ENCODE measurements at regions not wholly inside any gene's neighbourhood (a gene's known extent, or its start where the extent isn't known, plus 50 kb on each side); places are given as distances from the start of the nearest gene placed in this dataset.
"Not testable (repeated sequence)": the region's sequence is repeated elsewhere in the genome, so short reads cannot be mapped to it uniquely, and the experiment has no call there.

DNA sequence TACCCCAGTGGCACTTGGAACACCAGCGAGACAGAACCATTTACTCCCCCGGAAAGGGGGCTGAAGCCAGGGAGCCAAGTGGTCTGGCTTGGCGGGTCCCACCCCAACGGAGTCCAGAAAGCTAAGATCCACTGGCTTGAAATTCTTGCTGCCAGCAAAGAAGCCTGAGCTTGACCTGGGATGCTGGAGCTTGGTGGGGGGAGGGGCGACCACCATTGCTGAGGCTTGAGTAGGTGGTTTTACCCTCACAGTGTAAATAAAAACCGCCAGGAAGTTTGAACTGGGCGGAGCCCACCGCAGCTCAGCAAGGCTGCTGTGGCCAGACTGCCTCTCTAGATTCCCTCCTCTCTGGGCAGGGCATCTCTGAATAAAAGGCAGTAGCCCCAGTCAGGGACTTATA, 62.8 kb downstream of the RPS24 start:
- DNase-seq (ENCODE audit: low spot score) = not testable (repeated sequence)

DNA sequence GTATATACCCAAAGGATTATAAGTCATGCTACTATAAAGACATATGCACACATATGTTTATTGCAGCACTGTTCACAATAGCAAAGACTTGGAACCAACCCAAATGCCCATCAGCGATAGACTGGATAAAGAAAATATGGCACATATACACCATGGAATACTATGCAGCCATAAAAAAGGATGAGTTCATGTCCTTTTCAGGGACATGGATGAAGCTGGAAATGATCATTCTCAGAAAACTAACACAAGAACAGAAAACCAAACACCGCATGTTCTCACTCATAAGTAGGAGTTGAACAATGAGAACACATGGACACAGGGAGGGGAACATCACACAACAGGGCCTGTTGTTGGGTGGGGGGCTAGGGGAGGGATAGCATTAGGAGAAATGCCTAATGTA, 68.9 kb downstream of the RPS24 start:
- DNase-seq (ENCODE audit: low spot score) = not testable (repeated sequence)

DNA sequence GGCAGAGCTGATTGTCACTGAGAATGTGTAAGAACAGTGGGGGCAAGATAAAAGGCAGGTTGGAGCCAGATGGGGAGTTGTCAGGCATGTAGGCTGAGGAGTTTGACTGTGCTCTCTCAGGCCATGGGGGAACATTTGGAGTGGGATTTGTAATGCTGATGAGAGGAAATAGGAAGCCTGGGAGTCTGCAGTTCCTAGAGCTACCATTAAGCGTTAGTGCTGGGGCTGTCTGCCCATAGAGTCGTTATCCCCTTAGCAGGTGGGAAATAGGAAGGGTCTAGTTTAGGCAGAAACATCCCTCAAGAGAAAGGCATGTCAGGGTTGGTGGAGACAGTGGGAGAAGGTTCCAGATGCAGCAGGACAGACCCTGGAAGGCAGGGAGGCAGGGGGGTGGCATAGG, 75.5 kb downstream of the RPS24 start:
- no peak for DNase-seq (ENCODE audit: low spot score)

DNA sequence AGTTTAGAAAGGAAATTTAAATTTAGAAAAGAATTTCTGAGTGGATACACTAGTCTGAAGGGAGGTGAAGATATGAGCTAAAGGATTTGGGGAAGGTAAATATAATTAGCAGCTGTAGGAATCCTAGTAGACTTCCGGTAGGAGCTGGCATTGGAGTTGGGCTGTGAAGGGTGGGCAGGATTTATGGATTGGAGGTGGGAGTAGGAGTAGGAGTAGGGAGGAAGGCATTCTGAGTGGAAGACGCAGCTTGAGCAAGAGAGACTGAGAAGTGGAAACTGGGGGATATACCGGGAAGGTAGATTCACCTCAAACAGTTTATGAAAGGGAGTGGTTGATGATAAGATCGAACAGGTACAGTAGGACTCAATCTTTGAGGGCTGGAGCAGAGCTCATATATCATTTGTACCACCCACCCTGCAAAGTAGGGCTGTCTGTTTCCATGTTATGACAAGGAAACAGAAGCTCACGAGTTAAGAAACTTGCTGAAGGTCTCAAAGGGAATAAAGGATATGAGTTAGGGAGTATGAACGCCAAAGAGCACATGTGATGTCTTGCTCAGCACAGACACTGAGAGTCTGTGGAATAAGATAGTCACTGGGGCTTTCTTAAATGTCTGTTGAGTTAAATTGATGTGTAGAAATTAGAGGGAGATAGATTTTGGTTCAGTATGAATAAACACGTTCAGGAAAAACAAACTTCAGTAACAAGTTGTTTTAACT, 81.6 kb downstream of the RPS24 start:
- DNase-seq (ENCODE audit: low spot score) = no peak

DNA sequence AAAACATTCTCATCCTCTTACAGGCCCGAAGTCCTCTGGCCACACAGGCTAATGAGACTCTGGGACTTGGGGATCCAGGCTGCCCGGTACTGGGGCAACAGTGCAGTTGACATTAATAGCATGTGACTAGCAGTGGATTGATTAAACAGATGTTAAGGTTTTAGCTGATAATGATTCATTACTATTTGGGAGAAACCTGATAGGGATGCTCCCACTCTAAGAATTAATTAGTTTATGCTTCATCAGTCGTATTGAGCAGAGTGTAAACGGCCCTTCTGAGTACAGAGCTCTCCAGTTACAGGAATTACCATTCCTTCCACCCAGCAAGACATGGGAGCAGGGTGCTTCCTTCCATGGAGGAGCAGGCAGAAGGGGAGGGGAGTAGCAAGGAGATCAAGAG, 82.7 kb downstream of the RPS24 start:
- no peak for DNase-seq (ENCODE audit: low spot score)

DNA sequence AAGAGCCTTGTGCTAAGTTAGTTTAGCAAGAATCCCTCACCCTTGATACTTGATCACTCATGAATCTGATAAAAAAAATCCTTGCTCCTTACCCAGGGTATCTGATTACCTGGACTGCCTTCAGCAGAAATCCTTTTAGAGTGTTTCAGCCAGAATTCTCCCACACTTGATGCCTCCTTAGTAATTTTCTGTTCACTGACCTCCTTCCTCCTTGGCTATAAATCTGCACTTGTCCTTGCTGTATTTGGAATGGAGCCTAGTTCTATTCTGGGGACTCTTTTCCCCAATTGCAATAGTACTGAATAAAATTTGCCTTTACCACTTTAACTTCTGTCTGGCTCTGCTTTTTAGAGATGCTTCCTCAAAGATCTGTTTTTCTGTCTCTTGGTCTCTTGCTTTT, 84.9 kb downstream of the RPS24 start:
- DNase-seq (ENCODE audit: low spot score) = no peak

DNA sequence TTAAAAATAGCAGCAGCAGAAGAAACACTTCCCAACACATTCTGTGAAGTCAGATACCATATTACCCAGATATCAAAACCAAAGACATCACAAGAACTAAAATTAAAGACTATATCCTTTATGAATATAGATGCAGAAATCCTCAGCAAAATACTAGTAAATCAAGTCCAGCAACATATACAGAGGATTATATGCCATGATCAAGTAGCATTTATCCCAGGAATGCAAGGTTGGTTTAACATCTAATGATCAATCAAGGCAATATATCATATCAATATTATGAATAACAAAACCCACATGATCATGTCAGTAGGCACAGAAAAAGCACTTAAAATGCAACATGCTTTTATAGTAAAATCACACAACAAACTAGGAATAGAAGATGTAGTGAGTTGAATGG, 88.1 kb downstream of the RPS24 start:
- no peak for DNase-seq (ENCODE audit: low spot score)

DNA sequence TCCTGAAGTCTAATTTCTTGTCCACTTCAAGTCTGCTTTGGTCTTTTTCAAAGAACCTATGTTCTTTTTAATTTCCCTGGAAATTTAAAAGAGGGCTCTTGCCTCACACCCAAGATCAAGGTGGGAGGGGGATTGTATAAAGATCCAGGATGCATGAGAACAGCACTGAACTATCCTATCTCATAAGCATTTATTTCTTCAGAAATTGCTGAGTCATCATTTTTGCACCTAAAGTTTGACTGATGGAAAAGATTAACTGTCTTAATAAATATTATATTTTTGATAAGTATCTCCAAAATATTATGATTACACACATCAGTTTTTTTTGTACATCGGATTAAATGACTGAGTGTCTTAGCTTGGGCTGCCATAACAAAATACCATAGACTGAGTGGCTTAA, 90.5 kb downstream of the RPS24 start:
- DNase-seq (ENCODE audit: low spot score) = no peak

DNA sequence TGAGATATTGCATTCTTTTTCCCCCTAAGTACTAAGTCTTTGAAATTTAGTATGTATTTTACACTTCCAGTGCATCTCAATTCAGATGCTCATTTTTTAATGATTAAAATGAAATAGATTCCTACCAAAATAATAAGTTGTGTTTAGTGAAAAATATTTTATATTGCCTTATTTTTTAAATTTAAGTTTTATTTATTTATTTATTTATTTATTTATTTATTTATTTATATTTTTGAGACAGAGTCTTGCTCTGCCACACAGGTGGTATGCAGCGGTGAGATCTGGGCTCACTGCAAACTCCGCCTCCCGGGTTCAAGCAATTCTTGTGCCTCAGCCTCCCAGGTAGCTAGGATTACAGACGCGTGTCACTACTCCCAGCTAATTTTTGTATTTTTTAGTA, 95.5 kb downstream of the RPS24 start:
- DNase-seq (ENCODE audit: low spot score) = no peak

DNA sequence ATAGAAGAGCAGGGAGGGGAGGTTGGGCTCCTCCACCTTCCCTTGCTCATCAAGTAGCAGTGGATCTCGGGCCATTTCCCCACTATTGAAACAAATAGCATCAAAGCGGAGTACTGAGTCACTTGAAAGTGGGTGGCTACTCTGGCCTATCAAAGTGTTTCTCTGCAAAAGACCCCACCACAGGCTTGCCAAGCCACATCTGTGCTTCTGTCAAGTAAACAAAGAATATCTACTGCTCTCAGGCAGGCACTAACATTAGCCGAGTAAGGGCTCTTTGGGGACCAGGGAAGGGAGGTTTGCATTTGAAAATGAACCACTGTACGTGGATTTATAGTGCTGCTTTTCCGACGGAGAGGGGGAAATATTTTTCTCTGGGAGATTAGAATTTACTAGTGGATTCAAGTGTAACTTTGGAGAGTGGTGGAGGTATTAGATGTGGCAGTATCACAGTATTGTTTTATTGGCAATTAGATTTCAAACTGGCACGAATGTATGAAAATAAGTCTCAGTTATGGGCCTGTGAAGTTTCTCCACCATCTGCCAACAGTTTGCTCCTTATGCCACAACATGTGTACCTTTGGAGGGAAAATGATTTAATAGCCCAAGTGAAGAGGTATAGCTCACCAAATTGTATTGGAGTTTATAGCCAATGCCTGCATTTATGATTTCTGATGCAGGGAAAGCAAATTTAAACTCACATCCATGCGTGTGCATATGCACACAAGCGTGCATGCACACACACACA, 97.5 kb downstream of the RPS24 start:
- no peak for DNase-seq (ENCODE audit: low spot score)

DNA sequence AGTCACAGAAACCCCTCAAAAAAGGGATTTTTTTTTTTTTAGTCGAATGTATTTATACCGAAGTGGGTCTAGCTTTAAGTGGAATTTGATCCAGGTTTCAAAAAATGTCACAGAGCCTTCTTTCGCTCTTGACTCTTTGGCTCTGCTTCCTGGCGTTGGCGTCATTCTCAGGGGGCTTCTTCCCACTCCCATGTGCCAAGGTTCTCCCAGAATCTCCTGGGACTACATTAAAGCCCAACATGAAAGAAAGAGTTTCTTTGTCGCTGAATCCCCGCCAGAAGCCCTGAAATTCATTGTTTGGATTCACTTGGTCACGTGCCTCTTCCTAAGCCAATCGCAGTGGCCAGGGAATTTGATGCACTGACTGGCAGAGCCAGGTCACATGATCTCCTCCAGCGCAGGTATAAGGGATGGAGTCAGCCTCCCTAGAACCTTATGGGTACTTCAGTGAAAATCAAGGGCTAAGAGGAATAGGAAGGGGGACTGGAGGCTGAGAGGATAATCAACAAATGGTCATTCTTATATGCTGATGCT, 101.2 kb downstream of the RPS24 start:
- DNase-seq (ENCODE audit: low spot score) = no peak

DNA sequence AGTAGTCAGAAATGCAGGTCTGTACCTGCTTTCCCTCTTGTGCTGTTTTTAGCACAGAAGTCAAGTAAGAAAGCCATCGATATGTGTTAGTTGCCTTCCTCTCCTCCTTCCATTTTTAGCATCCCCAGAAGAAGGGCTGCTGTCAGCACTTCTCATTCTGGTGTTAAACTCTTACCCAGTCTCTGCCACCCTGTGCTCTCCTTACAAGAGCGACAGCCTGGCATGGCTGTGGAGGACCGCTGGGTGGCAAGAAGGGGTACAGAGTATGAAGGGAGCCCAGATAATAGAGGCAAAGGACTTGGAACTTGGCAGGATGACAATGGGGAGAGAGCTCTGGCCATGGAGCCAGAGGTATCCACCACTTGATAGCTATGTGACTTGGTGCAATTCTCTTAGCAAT, 103.5 kb downstream of the RPS24 start:
- no peak for DNase-seq (ENCODE audit: low spot score)

DNA sequence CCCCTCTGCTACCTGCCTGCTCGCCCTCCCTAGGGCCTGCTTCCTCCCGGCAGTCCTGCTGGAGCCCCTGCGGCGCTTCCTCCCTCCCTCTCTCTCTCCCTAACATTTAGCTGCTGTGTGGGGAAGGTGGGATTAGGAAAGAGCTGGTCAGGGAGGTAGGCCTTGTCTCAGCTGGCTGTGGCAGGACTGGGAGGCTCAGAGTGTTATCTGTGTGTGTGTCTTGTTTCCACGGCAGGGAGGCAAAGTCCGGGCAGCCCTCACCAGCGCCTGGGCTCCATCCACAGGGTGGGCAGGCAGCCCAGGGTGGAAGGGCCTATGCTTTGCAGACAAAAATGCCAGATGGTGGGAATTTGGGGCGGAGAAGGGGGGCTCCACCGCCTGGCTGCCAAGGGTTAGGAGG, 105.7 kb downstream of the RPS24 start:
- DNase-seq (ENCODE audit: low spot score) = no peak

DNA sequence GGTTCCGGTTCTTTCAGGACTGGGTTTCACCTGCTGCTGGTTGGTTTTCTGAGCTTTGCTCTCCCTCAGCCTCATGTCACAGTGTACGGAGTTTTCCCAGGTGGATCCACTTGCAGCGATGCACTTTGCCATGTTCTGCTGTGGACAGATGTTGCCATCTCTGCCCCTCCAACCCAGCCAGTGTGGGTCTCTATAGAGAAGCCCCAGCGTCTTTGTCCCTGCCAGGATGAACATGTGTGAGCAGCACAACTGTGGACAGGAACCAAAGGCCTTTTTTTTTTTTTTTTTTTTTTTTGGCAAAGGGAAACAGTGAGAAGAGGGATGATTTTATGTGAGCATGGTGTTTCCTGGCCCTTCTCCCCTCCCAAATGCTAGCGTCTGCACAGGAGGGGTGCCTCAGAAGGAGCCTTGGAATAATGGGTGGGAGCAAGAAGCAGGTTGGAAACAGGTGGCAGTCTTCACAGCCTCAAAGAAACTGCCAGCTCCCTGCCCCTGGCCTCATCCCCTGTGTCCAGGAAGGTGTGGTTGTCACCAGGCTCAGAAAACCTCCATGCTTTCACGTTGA, 106.5 kb downstream of the RPS24 start:
- no peak for DNase-seq (ENCODE audit: low spot score)

DNA sequence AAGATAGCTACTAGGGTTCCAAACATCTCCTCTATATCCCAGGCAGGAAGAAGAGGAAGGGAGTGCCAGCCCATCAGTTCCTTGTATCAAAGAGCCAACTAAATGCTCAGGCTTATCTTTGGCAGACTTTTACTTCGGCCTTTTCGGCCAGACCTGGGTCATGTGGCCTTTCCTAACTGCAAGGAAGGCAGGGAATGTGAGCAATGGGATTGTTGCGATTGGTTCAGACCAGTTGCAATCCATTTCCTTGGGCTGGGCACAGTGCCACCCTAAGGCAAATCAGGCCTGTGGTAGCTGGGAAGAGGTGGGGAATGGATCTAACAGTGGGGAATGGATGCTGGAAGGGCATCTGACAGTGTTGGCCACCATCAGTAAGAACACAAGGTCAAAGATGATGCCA, 109.9 kb downstream of the RPS24 start:
- no peak for DNase-seq (ENCODE audit: low spot score)

DNA sequence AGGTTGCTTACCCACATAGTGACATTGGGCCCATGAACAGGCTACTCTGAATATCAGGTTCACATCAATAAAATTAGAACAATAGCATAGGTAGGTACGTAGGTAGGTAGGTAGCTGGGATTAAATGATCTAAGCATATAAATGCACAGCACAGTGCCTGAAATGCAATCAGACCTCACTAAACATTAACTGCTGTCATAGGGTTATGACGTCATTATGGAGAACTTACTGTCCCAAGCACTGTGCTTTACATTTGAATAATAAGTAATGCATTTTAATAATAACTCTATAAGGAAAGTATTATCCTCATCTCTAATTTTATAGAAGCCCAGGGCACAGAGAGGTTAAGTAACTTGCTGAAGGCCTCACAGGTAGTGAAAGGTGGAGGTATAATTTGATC, 112.5 kb downstream of the RPS24 start:
- no peak for DNase-seq (ENCODE audit: low spot score)

DNA sequence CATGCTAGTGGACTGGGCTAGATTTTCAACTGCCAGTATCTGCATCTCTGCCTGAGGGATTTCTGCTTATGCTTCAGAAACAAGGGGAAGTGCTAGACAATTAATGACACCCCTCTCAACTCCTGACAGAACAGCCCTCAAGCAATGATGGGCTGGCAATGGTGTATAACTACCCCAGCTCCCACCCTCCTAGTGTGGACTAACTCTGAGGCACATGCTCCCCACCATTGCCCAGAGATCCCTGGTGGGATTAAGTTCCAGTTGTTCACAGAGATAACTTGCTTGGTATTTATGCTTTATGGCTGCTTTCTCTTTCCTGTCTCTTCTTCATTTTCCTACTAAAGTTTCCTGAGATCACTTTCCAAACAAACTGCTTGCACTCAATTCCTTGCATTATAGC, 113.5 kb downstream of the RPS24 start:
- DNase-seq (ENCODE audit: low spot score) = no peak

DNA sequence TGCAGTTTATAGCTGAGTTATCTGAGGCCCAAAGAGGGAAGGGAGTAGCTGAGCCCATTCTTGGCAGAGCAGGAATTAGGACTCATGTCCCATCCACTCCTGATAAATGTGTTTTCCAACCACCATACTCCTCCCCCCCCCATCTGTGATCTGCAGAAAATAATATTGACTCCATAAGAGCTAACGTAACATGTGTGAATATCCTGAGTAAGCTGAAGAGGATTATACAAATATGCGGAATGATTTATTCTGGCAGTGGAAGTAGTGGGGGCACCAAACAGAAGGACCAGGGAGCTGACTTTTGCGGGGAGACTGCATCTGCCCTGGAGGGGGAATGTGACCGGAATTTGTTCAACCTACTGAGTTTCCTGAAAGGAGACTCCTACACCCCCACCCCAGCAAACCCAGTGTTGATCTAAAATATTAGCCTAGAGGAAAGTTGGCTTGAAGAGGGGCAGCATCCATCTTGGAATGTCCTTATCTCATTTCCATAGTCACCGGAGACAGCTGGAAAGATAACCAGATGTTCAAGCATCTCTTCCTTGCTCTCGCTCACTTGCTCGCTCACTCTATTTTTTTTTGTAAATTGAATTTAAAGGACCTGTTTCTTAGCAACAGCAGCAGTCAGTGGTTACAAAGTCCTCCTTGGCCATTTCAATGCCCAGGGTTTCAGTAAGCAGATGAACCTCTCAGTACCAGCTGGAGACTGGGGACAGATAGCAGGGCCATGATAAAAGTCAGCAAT, 114.7 kb downstream of the RPS24 start:
- no peak for DNase-seq (ENCODE audit: low spot score)

DNA sequence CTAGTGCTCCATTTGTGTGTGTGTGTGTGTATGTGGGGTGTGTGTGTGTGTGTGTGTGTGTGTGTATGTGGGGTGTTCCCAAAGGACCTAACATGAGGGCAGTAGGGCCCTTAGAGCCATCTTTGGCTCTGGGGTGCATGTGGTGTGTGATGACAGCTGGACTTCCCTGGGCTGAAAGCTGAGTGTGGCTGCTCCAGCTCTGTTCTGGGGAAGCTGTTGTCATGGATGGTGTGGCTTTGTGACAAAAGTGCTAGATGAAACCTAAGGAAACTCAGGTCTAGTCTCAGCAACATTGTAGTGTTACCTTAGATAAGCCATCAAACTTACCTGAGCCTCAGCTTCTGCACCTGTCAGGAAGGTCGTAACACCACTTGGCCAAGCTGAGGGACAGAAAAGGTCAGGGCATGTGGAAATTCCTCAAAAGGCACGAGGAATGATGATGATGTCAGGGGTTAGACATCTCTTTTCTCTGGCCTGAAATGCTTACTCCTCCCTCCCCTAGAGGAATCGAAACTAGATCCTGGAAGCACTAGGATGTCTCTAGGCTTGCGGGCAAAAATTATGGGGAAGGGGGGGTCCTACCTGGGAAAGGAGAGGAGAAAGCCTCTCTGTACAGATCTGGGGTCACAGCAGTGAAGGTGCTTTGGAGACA, 115.4 kb downstream of the RPS24 start:
- peak; percentile 69 for DNase-seq (ENCODE audit: low spot score)

DNA sequence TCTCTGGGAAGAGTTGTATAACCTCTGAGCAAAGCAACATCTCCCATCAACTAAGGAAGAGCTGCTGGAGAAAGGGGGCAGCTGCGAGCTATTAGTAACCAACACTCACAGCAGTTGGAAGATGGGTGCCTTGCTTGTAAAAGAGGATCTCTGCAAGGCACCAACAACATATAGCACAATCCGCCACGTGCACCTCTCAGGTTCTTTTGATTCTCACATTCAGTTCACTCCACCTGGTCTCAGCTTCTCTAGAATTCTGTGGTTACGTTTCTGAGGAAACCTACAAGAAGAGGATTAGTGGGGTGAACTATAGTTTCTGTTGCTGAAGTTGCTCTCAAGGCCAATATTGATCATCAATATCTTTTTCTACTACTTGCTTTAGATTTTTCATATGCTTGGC, 117.1 kb downstream of the RPS24 start:
- no peak for DNase-seq (ENCODE audit: low spot score)

DNA sequence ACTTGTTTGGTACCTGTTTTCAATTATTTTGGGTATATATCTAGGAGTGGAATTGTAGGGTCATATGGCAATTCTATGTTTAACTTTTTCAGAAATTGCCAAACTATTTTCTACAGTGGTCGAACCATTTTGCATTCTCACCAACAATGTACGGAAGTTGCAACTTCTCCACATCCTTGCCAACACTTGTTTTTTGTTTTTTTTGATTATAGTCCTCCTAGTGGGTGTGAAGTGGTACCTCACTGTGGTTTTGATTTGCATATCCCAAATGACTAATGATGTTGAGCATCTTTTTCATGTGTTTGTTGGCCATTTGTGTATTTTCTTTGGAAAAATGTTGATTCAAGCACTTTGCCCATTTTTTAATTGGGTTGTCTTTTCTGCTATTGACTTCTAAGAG, 122.1 kb downstream of the RPS24 start:
- no peak for DNase-seq (ENCODE audit: low spot score)

DNA sequence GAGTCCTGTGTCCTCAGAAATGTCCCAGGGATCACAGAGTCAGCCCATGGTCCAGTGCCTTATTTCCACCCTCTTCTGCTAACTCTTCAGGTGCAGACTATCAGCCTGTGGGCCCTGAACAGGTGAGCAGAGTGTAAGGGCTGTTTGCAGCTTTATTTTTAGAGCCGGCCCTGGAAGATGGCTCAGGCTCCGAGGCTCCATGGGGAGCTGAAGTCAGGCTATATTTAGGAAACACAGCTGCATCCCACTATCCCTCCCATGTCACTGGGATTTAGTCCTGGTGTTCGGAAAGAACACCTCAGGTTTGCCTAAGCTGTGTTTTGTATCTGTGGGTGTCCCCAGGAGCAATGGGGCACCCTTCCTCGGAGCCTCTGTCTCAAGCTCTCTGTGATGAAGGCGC, 126.9 kb downstream of the RPS24 start:
- no peak for DNase-seq (ENCODE audit: low spot score)

Measured in AG08395 (cell line).